A549 (cell line): ENCODE measurements at regions not wholly inside any gene's neighbourhood (a gene's known extent, or its start where the extent isn't known, plus 50 kb on each side); places are given as distances from the start of the nearest gene placed in this dataset.

ENCODE experiments used
- ATAC-seq, 2 experiments: fragments of 200-7000 bp in 1 of 2; fragments of >200 bp in 1 of 2; cut with Nextera tagmentation in 1 of 2; cut with Tn5 transposase in 1 of 2; 3 replicates each; pipeline versions ENCODE4 v1.8.0 to v1.9.1; 2018 to 2020; ENCODE audit warnings: mild to moderate bottlenecking in 1 of 2, moderate library complexity in 1 of 2
- CTCF ChIA-PET: fragments of 300-600 bp; sonication (Branson Sonifier 250); formaldehyde crosslinking; extraction: SDS; loops from one replicate; lab custom pipeline; 2021; ENCODE audit warnings: antibody characterized with exemption, inconsistent platforms; lab: Yijun Ruan, JAX
- POLR2A ChIA-PET: fragments of 350-600 bp; formaldehyde crosslinking; extraction: SDS; loops from one replicate; lab custom pipeline; 2021; ENCODE audit warnings: antibody characterized with exemption, inconsistent platforms; lab: Yijun Ruan, JAX
- DNase-seq, 2 experiments: peaks; one replicate each; pipeline versions ENCODE4 v3.0.0 to v3.0.0-alpha.2; 2011 to 2016; ENCODE audit warnings: low read depth in 1 of 2, low spot score in 1 of 2
- FAIRE-seq: peaks from 2 replicates; lab custom pipeline; 2011; peaks lifted over from hg19 to GRCh38; lab: Jason Lieb, UNC
- H3K27ac ChIP-seq, 2 experiments: fragments of >200 bp; sonication (Bioruptor Twin); formaldehyde crosslinking; 3 replicates each; pipeline ENCODE4 v1.5.1; 2016 to 2017
- H3K4me1 ChIP-seq: fragments of >200 bp; sonication (Bioruptor Twin); formaldehyde crosslinking; 3 replicates; pipeline ENCODE4 v1.6.1; 2016
- H3K4me2 ChIP-seq: fragments of >200 bp; sonication (Bioruptor Twin); formaldehyde crosslinking; 3 replicates; pipeline ENCODE4 v1.6.1; 2016
- H3K4me3 ChIP-seq: fragments of >200 bp; sonication (Bioruptor Twin); formaldehyde crosslinking; 3 replicates; pipeline ENCODE4 v1.5.1; 2016
- H3K9me3 ChIP-seq: fragments of >200 bp; sonication (Bioruptor Twin); formaldehyde crosslinking; 3 replicates; pipeline ENCODE4 v1.6.1; 2016
- ATOH8 ChIP-seq: fragments of 250-450 bp; sonication (Bioruptor Pico); IDR thresholded peaks from 2 replicates; pipeline ENCODE4 v1.5.0; 2020; ENCODE audit warnings: low read depth, mild to moderate bottlenecking, moderate library complexity
- BHLHE40 ChIP-seq: IDR thresholded peaks from 2 replicates; pipeline ENCODE4 v1.6.1; 2012; ENCODE audit warnings: low read depth, low read length, inconsistent platforms
- CBX8 ChIP-seq: fragments of 200-600 bp; sonication (generic); IDR thresholded peaks from 2 replicates; pipeline ENCODE4 v1.6.1; 2016
- CEBPB ChIP-seq, 2 experiments: fragments of >200 bp in 1 of 2; sonication (Bioruptor Twin) in 1 of 2; formaldehyde crosslinking in 1 of 2; IDR thresholded peaks; 2 replicates each; pipeline ENCODE4 v1.6.1; 2012 to 2016
- CHD2 ChIP-seq: fragments of 150-350 bp; IDR thresholded peaks from 2 replicates; pipeline ENCODE4 v1.6.1; 2014; ENCODE audit warnings: low read length; ENCODE audit not compliant: partially characterized antibody
- FOSL2 ChIP-seq, 2 experiments: fragments of 450-650 bp in 1 of 2; fragments of >200 bp in 1 of 2; sonication (Bioruptor Twin) in 1 of 2; formaldehyde crosslinking; IDR thresholded peaks; 2 replicates each; pipeline versions ENCODE4 v1.5.0 to v1.6.1; 2016 to 2020; ENCODE audit warnings: mild to moderate bottlenecking in 1 of 2, moderate library complexity in 1 of 2
- GATA3 ChIP-seq: IDR thresholded peaks from 2 replicates; pipeline ENCODE4 v1.6.1; 2012; ENCODE audit warnings: borderline replicate concordance
- JUNB ChIP-seq: fragments of >200 bp; sonication (Bioruptor Twin); formaldehyde crosslinking; IDR thresholded peaks from 2 replicates; pipeline ENCODE4 v1.6.1; 2016
- KDM1A ChIP-seq: fragments of 200-600 bp; sonication (generic); IDR thresholded peaks from 2 replicates; pipeline ENCODE4 v1.6.1; 2016; ENCODE audit warnings: low read depth, mild to moderate bottlenecking
- MAFK ChIP-seq: fragments of 450-650 bp; IDR thresholded peaks from 2 replicates; pipeline ENCODE4 v1.6.1; 2014; ENCODE audit not compliant: partially characterized antibody
- MAX ChIP-seq: IDR thresholded peaks from 2 replicates; pipeline ENCODE4 v1.6.1; 2012
- MYC ChIP-seq: IDR thresholded peaks from 2 replicates; pipeline ENCODE4 v1.6.1; 2012; ENCODE audit warnings: mild to moderate bottlenecking, inconsistent platforms, low read length, improper control_type of control experiment, borderline replicate concordance
- NFE2L2 ChIP-seq: fragments of 150-350 bp; conservative IDR thresholded peaks from 2 replicates; pipeline ENCODE4 v1.6.1; 2014; ENCODE audit warnings: low read length
- NPAS2 ChIP-seq: fragments of 250-450 bp; sonication (Bioruptor Pico); IDR thresholded peaks from 2 replicates; pipeline ENCODE4 v1.8.0; 2022; ENCODE audit warnings: mild to moderate bottlenecking, moderate library complexity, borderline replicate concordance
- NR3C1 ChIP-seq: fragments of >200 bp; sonication (Bioruptor Twin); formaldehyde crosslinking; IDR thresholded peaks from 3 replicates; pipeline ENCODE4 v1.6.1; 2017
- POLR2A ChIP-seq: IDR thresholded peaks from 2 replicates; pipeline ENCODE4 v1.6.1; 2012; ENCODE audit warnings: mild to moderate bottlenecking, low read length
- RAD21 ChIP-seq, 2 experiments: fragments of >200 bp in 1 of 2; sonication (Bioruptor Twin) in 1 of 2; formaldehyde crosslinking in 1 of 2; IDR thresholded peaks in 1 of 2; conservative IDR thresholded peaks in 1 of 2; 2 replicates in 1 of 2; 3 replicates in 1 of 2; pipeline ENCODE4 v1.6.1; 2012 to 2018; ENCODE audit warnings: inconsistent platforms in 1 of 2
- RFX5 ChIP-seq: fragments of 450-650 bp; IDR thresholded peaks from 2 replicates; pipeline ENCODE4 v1.7.1; 2014; ENCODE audit warnings: antibody characterized with exemption, mild to moderate bottlenecking, moderate library complexity
- RNF2 ChIP-seq: fragments of 200-600 bp; sonication (generic); IDR thresholded peaks from 2 replicates; pipeline ENCODE4 v1.6.1; 2016; ENCODE audit warnings: low read depth, mild to moderate bottlenecking, antibody characterized with exemption, moderate library complexity, borderline replicate concordance
- TP53 ChIP-seq: fragments of 250-450 bp; sonication (Bioruptor Pico); IDR thresholded peaks from 2 replicates; pipeline ENCODE4 v1.5.0; 2021; ENCODE audit warnings: mild to moderate bottlenecking, moderate library complexity
- ZNF302 ChIP-seq: fragments of 250-450 bp; sonication (Bioruptor Pico); IDR thresholded peaks from 2 replicates; pipeline ENCODE4 v1.9.0; 2021; ENCODE audit warnings: inconsistent platforms, mild to moderate bottlenecking, moderate library complexity
- WGBS: methylation state at CpG from one replicate; pipeline ENCODE4 v1.1.6; 2017; ENCODE audit errors: missing lambda C conversion rate; 5-methylcytosine and 5-hydroxymethylcytosine counted together
- TF ChIP-seq, protein P1 (sequence below): IDR thresholded peaks from 2 replicates; pipeline ENCODE4 v1.6.1; 2012
- TF ChIP-seq, protein P2 (sequence below): fragments of >200 bp; sonication (Bioruptor Twin); formaldehyde crosslinking; IDR thresholded peaks from 3 replicates; pipeline ENCODE4 v1.6.1; 2016
- TF ChIP-seq, protein P3 (sequence below): IDR thresholded peaks from 2 replicates; pipeline ENCODE4 v1.6.1; 2012; ENCODE audit warnings: low read depth, borderline replicate concordance

DNA sequence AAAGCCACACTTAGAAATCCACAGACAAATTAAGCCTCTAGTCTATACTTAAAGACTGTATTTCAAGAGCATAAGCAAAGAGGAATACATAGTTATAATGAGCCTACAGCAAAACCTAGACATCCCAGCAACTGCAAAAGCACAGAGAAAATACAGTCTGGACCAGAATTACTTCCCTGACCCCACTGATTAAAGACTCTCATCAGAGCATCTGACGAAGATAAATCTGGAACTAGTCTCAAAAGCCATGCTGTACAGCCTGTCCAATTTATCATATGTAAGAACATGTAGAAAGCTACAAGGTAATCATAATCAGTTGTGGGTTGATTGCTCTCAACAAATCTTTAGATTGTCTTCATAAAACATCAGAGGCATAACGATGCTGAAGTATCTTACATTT, 285.1 kb upstream of the CAND1 start:
- Histone ChIP-seq H3K27ac (no peak overlapping the region), H3K4me2 (no peak overlapping the region), H3K9me3 (no peaks in the 10 kb centered on the region), H3K4me3 (no peak overlapping the region), H3K4me1 (no peaks in the 10 kb centered on the region)
- CTCF ChIA-PET: no interaction called here
- POLR2A ChIA-PET: no interaction called here
- ATAC-seq: no peak
- WGBS: 61% methylated on average over 2 of the region's 2 CpGs
- peak; percentile 23 for FAIRE-seq
- no peak for DNase-seq
- TF ChIP-seq CHD2: no peak
- no peak for TF ChIP-seq GATA3
- TF ChIP-seq NFE2L2: no peak
- no peak for TF ChIP-seq CBX8
- TF ChIP-seq RFX5: no peak
- TF ChIP-seq CEBPB (IDR thresholded peaks at IDR 0.05): no peak
- no peak for TF ChIP-seq FOSL2 (IDR thresholded peaks at IDR 0.05)
- no peak for TF ChIP-seq FOSL2 (CRISPR knock-in tag; IDR thresholded peaks at IDR 0.05)
- TF ChIP-seq ATOH8 (CRISPR knock-in tag): no peak
- TF ChIP-seq TP53 (CRISPR knock-in tag): no peak
- TF ChIP-seq, protein P1, sequence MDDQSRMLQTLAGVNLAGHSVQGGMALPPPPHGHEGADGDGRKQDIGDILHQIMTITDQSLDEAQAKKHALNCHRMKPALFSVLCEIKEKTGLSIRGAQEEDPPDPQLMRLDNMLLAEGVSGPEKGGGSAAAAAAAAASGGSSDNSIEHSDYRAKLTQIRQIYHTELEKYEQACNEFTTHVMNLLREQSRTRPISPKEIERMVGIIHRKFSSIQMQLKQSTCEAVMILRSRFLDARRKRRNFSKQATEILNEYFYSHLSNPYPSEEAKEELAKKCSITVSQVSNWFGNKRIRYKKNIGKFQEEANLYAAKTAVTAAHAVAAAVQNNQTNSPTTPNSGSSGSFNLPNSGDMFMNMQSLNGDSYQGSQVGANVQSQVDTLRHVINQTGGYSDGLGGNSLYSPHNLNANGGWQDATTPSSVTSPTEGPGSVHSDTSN: no peak
- TF ChIP-seq RNF2: no peak
- TF ChIP-seq, protein P2, sequence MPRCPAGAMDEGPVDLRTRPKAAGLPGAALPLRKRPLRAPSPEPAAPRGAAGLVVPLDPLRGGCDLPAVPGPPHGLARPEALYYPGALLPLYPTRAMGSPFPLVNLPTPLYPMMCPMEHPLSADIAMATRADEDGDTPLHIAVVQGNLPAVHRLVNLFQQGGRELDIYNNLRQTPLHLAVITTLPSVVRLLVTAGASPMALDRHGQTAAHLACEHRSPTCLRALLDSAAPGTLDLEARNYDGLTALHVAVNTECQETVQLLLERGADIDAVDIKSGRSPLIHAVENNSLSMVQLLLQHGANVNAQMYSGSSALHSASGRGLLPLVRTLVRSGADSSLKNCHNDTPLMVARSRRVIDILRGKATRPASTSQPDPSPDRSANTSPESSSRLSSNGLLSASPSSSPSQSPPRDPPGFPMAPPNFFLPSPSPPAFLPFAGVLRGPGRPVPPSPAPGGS: no peak

DNA sequence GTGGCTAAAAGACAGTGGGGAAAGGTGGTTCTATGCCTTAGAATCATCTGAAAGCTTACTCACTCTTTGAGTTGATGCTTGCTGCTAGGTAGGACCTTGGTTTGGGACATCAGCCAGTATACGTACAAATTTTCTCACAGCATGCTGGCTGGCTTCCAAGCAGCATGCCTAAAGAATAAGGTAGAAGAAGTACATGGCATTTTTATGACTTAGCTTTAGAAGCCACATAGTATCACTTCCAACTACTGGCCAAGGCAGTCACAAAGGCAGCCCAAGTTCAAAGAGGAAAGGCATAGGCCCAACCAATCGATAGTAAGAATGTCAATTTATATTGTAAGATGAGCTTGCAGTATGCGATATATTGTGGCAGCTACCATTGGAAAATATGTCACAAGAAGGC, 284.2 kb upstream of the CAND1 start:
- Histone ChIP-seq H3K4me3 (no peak overlapping the region), H3K4me1 (no peaks in the 10 kb centered on the region), H3K4me2 (no peak overlapping the region), H3K9me3 (no peaks in the 10 kb centered on the region)
- POLR2A ChIA-PET: no interaction called here
- CTCF ChIA-PET: interaction anchor here (0.7 kb wide), 1 partner anchor 13 kb away, joined by 3 read pairs; no protein-coding TSS in a partner anchor
- ATAC-seq (no peak), FAIRE-seq (no peak)
- WGBS: 69% methylated on average over 3 of the region's 3 CpGs
- no peak for TF ChIP-seq ZNF302 (CRISPR knock-in tag)
- TF ChIP-seq POLR2A: no peak
- no peak for TF ChIP-seq MYC
- no peak for TF ChIP-seq RFX5
- no peak for TF ChIP-seq JUNB
- TF ChIP-seq, protein P1: no peak
- no peak for TF ChIP-seq BHLHE40
- no peak for TF ChIP-seq MAX
- TF ChIP-seq NPAS2 (CRISPR knock-in tag): no peak
- no peak for TF ChIP-seq CEBPB (IDR thresholded peaks at IDR 0.05)
- no peak for TF ChIP-seq MAFK
- TF ChIP-seq RNF2: no peak
- no peak for TF ChIP-seq RAD21 (conservative IDR thresholded peaks at IDR 0.05 in 1 of 2, IDR thresholded peaks at IDR 0.05 in 1 of 2)
- TF ChIP-seq NR3C1: no peak
- no peak for TF ChIP-seq KDM1A
- no peak for TF ChIP-seq CHD2
- TF ChIP-seq, protein P3, sequence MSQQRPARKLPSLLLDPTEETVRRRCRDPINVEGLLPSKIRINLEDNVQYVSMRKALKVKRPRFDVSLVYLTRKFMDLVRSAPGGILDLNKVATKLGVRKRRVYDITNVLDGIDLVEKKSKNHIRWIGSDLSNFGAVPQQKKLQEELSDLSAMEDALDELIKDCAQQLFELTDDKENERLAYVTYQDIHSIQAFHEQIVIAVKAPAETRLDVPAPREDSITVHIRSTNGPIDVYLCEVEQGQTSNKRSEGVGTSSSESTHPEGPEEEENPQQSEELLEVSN: no peak
- TF ChIP-seq, all 56 proteins: peak for 0
- no peak for DNase-seq
- no peak overlapping the region for H3K27ac ChIP-seq
